DMS79 treated with DMSO at 0.1 percent for 48 hours (cell line): ENCODE measurements at regions not wholly inside any gene's neighbourhood (a gene's known extent, or its start where the extent isn't known, plus 50 kb on each side); places are given as distances from the start of the nearest gene placed in this dataset.

Source experiments
- DNase-seq: peaks from one replicate; lab custom pipeline; 2025; lab: John Stamatoyannopoulos, UW

- no peak for DNase-seq
Observed at GRCh38 chr3:148082506-148083280, 615.0 kb upstream of the AGTR1 start.

GRCh38 chr3:148083526-148084182 is 614.0 kb upstream of the AGTR1 start:
- no peak for DNase-seq

GRCh38 chr3:148084931-148085330 is 612.8 kb upstream of the AGTR1 start:
- no peak for DNase-seq

GRCh38 chr3:148087601-148088371 is 609.9 kb upstream of the AGTR1 start:
- no peak for DNase-seq

- no peak for DNase-seq
Observed at GRCh38 chr3:148089171-148089570, 608.5 kb upstream of the AGTR1 start.

GRCh38 chr3:148090156-148090555 is 607.5 kb upstream of the AGTR1 start:
- no peak for DNase-seq

GRCh38 chr3:148092624-148093347 is 604.9 kb upstream of the AGTR1 start:
- DNase-seq, result no peak

- no peak for DNase-seq
Observed at GRCh38 chr3:148093753-148094152, 604.0 kb upstream of the AGTR1 start.

GRCh38 chr3:148095962-148096361 is 601.7 kb upstream of the AGTR1 start:
- no peak for DNase-seq

- DNase-seq, result no peak
Observed at GRCh38 chr3:148100476-148100875, 597.2 kb upstream of the AGTR1 start.

- no peak for DNase-seq
Observed at GRCh38 chr3:148101061-148101460, 596.6 kb upstream of the AGTR1 start.

- DNase-seq, result no peak
Observed at GRCh38 chr3:148102156-148102555, 595.5 kb upstream of the AGTR1 start.

GRCh38 chr3:148106062-148106461 is 591.6 kb upstream of the AGTR1 start:
- DNase-seq, result no peak

GRCh38 chr3:148126956-148127355 is 570.7 kb upstream of the AGTR1 start:
- DNase-seq, result no peak

- DNase-seq, result no peak
Observed at GRCh38 chr3:148128136-148128535, 569.6 kb upstream of the AGTR1 start.

- no peak for DNase-seq
Observed at GRCh38 chr3:148131990-148132638, 565.6 kb upstream of the AGTR1 start.

GRCh38 chr3:148136816-148137215 is 560.9 kb upstream of the AGTR1 start:
- DNase-seq, result no peak

GRCh38 chr3:148146241-148146640 is 551.5 kb upstream of the AGTR1 start:
- DNase-seq, result no peak

- no peak for DNase-seq
Observed at GRCh38 chr3:148146947-148147826, 550.5 kb upstream of the AGTR1 start.

GRCh38 chr3:148147903-148148302 is 549.8 kb upstream of the AGTR1 start:
- no peak for DNase-seq

- DNase-seq, result no peak
Observed at GRCh38 chr3:148149556-148149955, 548.1 kb upstream of the AGTR1 start.
